ENCODE measurements at regions not wholly inside any gene's neighbourhood (a gene's known extent, or its start where the extent isn't known, plus 50 kb on each side); places are given as distances from the start of the nearest gene placed in this dataset.

GRCh38 chr13:69410761-69411160, 696.9 kb upstream of the ATXN8OS start:
- DNase-seq = no peak

GRCh38 chr13:69391756-69392155, 715.9 kb upstream of the ATXN8OS start:
- DNase-seq = no peak

GRCh38 chr13:69389899-69390298, 717.7 kb upstream of the ATXN8OS start:
- no peak for DNase-seq

- no peak for DNase-seq
These were observed 733.7 kb upstream of the ATXN8OS start for GRCh38 chr13:69373747-69374425.

GRCh38 chr13:69363360-69363759, 744.3 kb upstream of the ATXN8OS start:
- DNase-seq = peak in 1 of 2 experiments; percentile 12

- DNase-seq = no peak
These were observed 776.4 kb upstream of the ATXN8OS start for GRCh38 chr13:69331245-69331644.

GRCh38 chr13:69324090-69324886, 783.3 kb upstream of the ATXN8OS start:
- DNase-seq = peak; percentile 22 to 48

- DNase-seq = no peak
These were observed 788.0 kb upstream of the ATXN8OS start for GRCh38 chr13:69319656-69320055.

GRCh38 chr13:69315039-69315438, 792.6 kb upstream of the ATXN8OS start:
- DNase-seq = no peak

GRCh38 chr13:69306766-69307165, 800.9 kb upstream of the ATXN8OS start:
- DNase-seq = no peak

GRCh38 chr13:69300131-69300530, 807.5 kb upstream of the ATXN8OS start:
- no peak for DNase-seq

- no peak for DNase-seq
These were observed 811.5 kb upstream of the ATXN8OS start for GRCh38 chr13:69296130-69296529.

GRCh38 chr13:69292789-69293425, 814.7 kb upstream of the ATXN8OS start:
- no peak for DNase-seq

- no peak for DNase-seq
These were observed 816.2 kb upstream of the ATXN8OS start for GRCh38 chr13:69291292-69291906.

GRCh38 chr13:69288026-69288425, 819.6 kb upstream of the ATXN8OS start:
- DNase-seq = no peak

GRCh38 chr13:69287050-69287698, 820.5 kb upstream of the ATXN8OS start:
- DNase-seq = no peak

- DNase-seq = no peak
These were observed 823.8 kb upstream of the ATXN8OS start for GRCh38 chr13:69283837-69284236.

GRCh38 chr13:69283301-69283700, 824.3 kb upstream of the ATXN8OS start:
- no peak for DNase-seq

GRCh38 chr13:69280399-69280798, 827.2 kb upstream of the ATXN8OS start:
- no peak for DNase-seq

GRCh38 chr13:69279213-69279612, 828.4 kb upstream of the ATXN8OS start:
- DNase-seq = no peak

GRCh38 chr13:69274231-69274630, 833.4 kb upstream of the ATXN8OS start:
- no peak for DNase-seq

GRCh38 chr13:69264362-69265334, 843.0 kb upstream of the ATXN8OS start:
- DNase-seq = no peak
